GM19099 (cell line): ENCODE measurements at regions not wholly inside any gene's neighbourhood (a gene's known extent, or its start where the extent isn't known, plus 50 kb on each side); places are given as distances from the start of the nearest gene placed in this dataset.

Experiments used
- POLR2A ChIP-seq: IDR thresholded peaks from 3 replicates; pipeline ENCODE4 v1.6.1; 2011; ENCODE audit warnings: low read depth; ENCODE audit not compliant: insufficient read length; ENCODE audit errors: extremely low read depth

DNA sequence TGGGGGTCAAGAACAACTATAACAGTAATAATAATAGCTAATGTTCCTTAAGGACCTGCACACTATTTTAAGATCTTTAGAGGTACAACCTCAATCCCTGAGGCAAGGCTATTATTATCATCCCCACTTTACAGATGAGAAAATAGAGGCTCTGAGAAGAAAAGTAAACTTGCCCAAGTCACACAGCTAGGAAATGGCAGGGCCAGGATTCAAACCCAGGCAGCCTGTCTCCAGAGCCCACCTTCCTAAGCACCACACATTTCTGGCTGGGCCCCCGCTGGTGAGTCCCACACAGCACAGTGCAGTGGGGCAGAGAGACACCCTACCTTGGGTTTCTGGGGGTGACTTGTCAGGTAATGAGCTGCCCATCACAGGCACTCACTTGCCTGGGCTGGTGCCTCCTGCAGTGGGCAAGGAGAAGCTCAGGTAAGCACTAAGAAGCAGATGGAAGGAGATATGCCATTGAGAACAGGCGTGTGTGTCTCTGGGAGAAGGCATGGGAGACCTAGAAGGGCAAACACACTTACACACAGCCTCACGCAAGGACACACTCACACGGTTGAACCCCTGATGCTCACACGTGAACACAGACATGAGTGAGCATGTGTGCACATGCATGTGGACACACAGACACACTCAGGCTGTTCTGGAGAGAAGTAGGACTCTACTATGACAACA lies 104.4 kb upstream of the ZMIZ1 start:
- no peak for TF ChIP-seq POLR2A

DNA sequence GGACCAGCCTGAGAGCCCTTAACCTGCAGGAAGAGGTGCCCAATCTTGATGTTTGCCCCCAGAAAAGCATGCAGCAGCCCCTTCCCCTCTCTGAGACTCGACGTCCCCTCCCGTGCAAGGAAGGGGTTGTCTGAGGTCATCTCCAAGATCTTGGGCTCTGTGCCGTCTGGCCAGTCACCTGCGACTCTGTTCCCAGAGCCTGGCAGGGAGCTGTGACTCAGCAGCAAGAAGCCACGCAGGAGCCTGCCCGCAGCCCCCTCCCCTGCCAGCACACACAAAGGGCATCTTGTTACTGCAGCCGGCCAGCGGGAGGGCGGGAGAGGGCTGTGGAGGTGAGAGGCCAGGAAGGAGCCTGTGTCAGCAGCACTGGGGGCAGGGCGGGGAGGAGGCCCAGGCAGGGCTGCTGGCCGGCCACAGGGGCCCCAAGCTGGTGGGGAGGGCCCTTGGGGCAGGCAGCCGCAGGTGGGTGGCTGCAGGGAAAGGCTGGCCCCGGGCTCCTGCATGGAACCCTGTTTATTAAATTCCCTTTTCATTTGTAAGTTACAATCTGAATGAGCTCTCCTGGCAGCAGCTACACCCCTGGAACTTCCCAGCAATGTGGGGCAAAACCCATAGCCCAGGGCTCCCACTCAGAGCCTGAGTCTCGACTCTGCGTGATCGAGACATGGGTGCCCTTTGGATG lies 103.7 kb upstream of the ZMIZ1 start:
- no peak for TF ChIP-seq POLR2A

- TF ChIP-seq POLR2A = no peak
Observed at GRCh38 chr10:78966182-78966787, 102.5 kb upstream of the ZMIZ1 start.

GRCh38 chr10:78966844-78967488 lies 101.8 kb upstream of the ZMIZ1 start:
- no peak for TF ChIP-seq POLR2A

DNA sequence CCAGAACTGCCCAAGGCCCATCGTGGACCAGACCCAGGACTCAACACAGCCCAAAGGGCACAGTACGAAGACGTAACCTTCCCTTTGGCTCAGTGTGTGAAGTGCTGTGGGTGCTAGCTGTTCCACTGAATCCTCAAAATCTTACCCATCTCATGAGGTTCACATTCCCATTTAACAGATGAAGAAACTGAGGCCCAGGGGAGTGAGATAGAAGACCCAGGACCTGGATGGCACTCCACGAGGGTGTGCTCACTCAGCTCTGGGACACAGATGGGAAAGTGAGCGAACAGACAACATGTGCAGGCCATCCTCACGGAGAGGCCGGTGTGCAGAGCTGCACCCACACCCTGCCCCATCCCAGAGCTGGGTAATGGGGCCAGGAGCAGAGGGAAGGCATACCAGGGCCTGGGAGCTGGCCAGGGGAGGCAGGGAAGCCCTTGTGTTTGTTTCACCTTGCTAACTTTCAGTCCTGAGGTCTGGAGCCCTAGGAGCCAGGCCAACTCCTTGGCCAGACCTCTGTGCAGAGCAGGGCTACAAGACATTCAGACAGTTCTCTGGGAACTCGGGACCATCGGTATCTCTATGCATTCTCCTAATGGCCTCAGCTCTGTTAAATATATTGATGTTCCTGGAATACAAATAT lies 100.3 kb upstream of the ZMIZ1 start:
- no peak for TF ChIP-seq POLR2A

GRCh38 chr10:78968943-78969342 lies 99.8 kb upstream of the ZMIZ1 start:
- TF ChIP-seq POLR2A = no peak

DNA sequence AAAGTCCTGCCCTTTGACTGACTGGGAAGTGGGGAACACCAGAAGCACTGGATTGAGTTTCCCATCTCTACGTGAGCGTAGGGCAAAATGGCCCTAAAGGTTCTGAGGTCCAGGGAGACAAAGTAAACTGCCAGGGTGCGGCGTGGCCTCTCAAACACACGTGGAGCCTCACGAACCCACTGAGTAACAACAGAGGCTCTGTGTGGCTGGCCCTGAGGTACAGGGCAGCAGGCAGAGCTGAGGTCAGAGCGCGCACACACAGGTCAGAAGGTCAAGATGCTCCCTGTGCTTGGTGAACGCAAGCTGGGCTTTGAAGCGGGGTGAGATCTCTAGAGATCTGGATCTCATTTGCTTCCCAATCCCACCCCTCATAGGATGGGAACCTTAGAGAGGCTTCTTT lies 99.0 kb upstream of the ZMIZ1 start:
- TF ChIP-seq POLR2A = no peak

DNA sequence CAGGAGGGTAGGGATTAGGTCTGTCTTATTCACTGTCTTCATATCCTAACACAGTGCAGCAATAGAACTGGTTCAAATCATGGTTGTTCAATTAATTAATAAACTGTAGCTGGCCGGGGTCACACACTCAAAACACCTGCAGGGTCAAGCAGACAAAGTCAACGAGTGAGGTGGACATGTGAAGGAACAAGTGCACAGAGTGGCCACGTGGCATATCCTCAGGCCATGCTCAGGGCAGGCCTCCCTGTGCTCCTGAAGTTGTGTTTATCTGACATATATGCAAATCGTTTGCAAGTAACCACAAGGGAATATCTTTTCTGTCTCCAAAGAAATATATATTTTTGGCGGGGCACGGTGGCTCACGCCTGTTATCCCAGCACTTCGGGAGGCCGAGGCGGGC lies 98.5 kb upstream of the ZMIZ1 start:
- no peak for TF ChIP-seq POLR2A

GRCh38 chr10:78971094-78971682 lies 97.6 kb upstream of the ZMIZ1 start:
- TF ChIP-seq POLR2A = no peak

GRCh38 chr10:78972160-78972946 lies 96.4 kb upstream of the ZMIZ1 start:
- TF ChIP-seq POLR2A = no peak

- TF ChIP-seq POLR2A = no peak
Observed at GRCh38 chr10:78972947-78973900, 95.5 kb upstream of the ZMIZ1 start.

- no peak for TF ChIP-seq POLR2A
Observed at GRCh38 chr10:78973901-78974616, 94.7 kb upstream of the ZMIZ1 start.
